ENCODE measurements at regions not wholly inside any gene's neighbourhood (a gene's known extent, or its start where the extent isn't known, plus 50 kb on each side); places are given as distances from the start of the nearest gene placed in this dataset.

DNA sequence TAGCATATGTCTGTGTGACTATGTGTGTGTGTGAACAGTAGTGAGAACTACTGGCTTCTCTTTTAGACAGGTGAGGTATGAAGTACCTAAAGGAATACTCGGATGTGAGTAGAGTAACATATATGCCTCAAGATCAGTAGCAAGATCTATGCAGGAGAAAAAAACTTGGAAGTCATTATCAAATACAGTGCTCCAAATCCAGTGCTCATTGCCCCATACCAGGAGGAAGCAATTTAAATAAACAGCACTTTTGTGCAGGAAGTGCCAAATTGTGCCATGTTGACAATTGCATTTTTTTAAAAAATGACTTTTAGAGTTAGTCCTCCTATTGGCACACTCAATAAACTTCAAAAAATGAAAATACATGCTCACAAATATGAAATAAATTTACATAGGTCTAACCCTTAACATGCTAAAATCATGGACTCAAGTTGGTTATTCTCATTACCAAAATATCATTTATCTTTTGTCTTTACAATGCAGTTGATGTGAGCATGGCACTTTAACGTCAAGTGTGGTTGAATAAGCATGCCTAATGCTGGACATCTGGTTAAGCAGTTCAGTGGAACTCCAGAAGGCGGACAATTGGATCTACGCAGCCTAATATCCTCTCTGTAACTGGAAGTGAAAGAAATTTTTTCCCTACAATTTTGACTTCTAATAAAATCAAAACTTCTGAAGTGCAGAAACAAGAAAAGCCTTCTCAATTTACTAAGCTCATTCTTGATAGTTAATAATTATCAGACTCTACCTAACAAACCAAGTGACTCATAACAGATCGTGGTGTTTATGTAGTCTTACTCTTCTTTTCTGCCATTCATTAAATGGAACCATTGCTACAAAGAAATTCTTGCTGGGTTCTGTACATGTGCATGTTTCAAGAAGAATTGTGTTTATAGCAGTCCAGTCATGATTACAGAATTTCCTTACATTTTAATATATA is 195.2 kb downstream of the MDFIC start:
- in situ Hi-C loops (cut with HindIII; ENCODE audit: low pct_unique_long_range_greater_than_20kb, low sequenced_read_pairs): no loop called here
- DNase-seq (ENCODE audit: low read depth): peak; percentile 67

DNA sequence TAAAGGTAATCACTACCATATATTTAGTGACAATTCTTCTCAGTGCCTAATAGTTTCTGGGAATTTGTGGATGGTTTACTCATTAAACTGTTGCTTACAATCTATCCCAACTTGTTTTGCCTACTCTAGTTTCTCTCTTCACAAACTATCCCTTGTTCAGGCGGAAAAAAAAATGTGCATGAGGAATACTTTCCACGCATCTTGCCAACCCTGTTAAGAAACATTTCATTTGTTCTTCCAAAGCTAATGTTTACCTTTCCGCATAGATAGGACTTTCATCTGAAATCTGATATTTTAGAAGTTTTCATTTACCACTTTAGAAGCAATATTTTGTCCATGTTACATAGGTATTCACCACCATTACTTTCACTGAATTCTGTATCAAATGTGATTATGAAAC is 191.9 kb downstream of the MDFIC start:
- no peak for DNase-seq (ENCODE audit: low read depth)

GRCh38 chr7:115113131-115113530 is 191.2 kb downstream of the MDFIC start:
- no peak for DNase-seq (ENCODE audit: low read depth)
- in situ Hi-C loops (cut with HindIII; ENCODE audit: low pct_unique_long_range_greater_than_20kb, low sequenced_read_pairs): no loop called here

More for the DNA sequence above, 191.9 kb downstream of the MDFIC start:
- in situ Hi-C loops (cut with HindIII; ENCODE audit: low pct_unique_long_range_greater_than_20kb, low sequenced_read_pairs): no loop called here

DNA sequence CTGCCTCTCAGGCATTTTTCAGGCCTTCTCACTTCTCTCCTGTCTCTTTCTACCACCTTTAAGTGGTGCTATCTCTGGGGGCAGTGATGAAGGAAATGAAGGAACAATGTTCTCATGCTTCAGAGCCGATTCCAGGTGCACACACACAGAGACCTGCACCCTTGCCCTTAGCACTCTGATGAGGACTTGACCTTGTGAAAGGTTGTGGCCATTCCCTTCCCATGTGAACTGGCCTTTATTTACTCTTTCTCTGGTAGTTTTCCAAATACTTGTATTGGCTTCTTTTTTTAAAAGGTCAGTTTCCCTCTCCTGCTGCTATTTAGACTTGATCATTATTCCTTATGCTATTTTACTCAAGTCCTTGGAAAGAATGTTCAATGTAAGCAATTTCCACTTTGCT is 188.6 kb downstream of the MDFIC start:
- in situ Hi-C loops (cut with HindIII; ENCODE audit: low pct_unique_long_range_greater_than_20kb, low sequenced_read_pairs): no loop called here
- DNase-seq (ENCODE audit: low read depth): no peak

- no peak for DNase-seq (ENCODE audit: low read depth)
- in situ Hi-C loops (cut with HindIII; ENCODE audit: low pct_unique_long_range_greater_than_20kb, low sequenced_read_pairs): no loop called here
These were observed 184.4 kb downstream of the MDFIC start for GRCh38 chr7:115106316-115106715.

DNA sequence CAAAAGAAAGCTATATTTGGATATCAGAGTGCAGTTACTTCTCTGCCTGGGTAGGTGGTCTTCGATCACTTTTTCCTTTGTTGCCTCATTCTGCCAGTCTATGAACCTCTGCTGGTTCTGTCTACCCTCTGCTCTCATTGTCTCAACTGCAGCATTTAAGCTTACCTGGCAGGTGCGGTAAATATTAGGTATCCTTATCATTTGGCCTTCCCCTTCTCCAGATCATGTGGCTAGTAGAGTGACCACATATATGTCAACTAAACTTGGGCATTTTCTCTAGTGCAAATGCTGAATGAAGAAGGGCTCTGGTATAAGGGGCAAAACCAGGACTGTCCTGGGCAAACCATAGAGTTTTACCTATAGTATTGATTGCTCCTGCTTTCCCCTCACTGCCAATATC is 180.8 kb downstream of the MDFIC start:
- in situ Hi-C loops (cut with HindIII; ENCODE audit: low pct_unique_long_range_greater_than_20kb, low sequenced_read_pairs): no loop called here
- DNase-seq (ENCODE audit: low read depth): no peak

DNA sequence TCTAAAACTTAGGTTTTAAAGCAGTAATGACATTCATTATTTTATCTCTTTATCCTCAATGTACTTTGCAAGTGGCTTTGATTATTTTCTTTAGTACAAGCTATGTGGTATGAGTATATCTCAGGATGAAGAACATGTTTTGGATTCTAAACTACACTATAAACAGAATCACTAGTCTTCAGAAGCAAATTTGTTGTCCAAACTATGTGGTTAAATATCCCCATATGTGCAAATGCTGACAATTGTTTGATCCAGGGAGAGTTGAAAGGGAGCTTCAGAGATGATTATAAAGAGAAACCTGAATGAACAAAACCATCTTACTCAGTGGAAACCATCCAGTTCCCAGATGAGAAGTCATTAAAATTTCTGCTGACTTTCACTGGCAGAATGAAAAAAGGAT is 179.3 kb downstream of the MDFIC start:
- DNase-seq (ENCODE audit: low read depth): no peak
- in situ Hi-C loops (cut with HindIII; ENCODE audit: low pct_unique_long_range_greater_than_20kb, low sequenced_read_pairs): no loop called here

DNA sequence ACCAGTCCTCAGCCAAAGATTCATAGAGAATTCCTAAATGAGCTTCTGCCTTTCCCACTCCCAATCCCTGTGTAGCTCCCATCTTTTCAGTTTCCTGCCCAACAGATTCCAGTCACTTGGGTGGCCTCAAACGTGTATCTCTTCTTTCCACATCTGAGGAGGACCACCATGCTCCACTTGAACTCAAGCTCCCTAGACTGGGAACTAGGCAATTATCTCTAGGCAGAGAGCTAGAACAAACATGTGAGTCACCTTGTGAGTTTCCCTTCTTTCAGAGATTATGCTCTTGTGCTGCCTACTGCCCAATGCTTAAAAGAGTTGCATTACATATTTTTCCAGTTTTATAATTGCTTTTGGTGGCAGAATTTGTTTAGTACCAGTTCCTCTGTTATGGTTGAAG is 178.0 kb downstream of the MDFIC start:
- DNase-seq (ENCODE audit: low read depth): peak; percentile 55
- in situ Hi-C loops (cut with HindIII; ENCODE audit: low pct_unique_long_range_greater_than_20kb, low sequenced_read_pairs): no loop called here

- in situ Hi-C loops (cut with HindIII; ENCODE audit: low pct_unique_long_range_greater_than_20kb, low sequenced_read_pairs): no loop called here
- DNase-seq (ENCODE audit: low read depth): peak; percentile 56
These were observed 175.3 kb downstream of the MDFIC start for GRCh38 chr7:115097175-115097671.

DNA sequence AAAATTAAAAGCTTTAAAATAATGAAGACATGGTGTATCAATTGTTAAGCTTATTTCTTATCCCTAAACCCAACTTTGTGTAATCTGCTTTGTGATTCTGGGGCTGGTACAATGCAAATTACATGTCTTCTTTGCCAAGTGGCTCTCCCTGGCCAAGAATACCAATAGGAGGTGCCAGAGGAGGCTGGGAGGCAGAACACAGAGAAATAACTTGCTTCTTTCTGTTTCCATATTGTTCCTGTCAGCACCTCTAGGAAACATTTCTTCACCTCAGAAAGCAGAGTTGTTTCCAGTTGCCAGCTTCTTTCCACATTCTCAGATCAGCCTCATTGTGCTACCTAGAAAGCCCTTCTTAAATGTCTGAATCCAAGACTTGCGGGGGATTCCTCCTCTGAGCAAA is 174.4 kb downstream of the MDFIC start:
- DNase-seq (ENCODE audit: low read depth): no peak
- in situ Hi-C loops (cut with HindIII; ENCODE audit: low pct_unique_long_range_greater_than_20kb, low sequenced_read_pairs): no loop called here

DNA sequence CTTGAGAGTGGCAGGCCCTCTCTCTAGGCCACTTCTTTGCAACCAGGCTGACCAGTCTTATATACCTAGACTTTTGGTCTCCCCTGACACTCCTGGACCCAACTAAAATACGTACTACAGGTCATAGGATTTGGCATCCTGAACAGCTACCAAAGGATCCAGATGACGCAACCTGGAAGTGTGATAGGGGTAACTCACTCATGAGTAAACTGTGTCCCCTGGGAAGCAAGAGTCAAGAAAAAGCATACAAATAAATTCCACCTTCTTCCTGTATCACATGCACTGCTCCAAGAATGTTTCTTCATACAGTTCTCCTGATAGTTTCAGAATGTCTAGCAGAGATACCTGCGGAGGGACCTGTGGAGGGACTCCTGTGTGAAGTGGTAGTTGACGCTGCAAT is 172.3 kb downstream of the MDFIC start:
- in situ Hi-C loops (cut with HindIII; ENCODE audit: low pct_unique_long_range_greater_than_20kb, low sequenced_read_pairs): no loop called here
- no peak for DNase-seq (ENCODE audit: low read depth)

DNA sequence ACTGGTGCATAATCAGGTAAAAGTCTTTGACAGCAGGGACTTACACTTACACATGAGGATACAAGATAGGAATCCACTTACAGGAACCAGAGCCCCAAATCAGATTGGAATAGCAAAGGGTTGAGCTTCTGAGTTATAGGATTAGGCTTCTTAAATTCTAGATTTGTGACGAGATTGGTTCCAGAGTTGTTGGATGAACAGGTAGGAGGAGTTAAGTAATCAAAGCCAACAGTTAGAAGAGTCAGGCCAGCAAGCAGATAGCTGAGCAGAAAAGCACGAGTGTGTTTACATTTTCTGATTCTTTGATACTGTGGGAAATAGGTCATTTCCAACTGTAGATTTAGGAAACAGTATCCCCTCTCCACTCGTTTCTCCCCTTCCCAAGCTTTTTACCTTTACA is 167.0 kb downstream of the MDFIC start:
- in situ Hi-C loops (cut with HindIII; ENCODE audit: low pct_unique_long_range_greater_than_20kb, low sequenced_read_pairs): no loop called here
- DNase-seq (ENCODE audit: low read depth): no peak

DNA sequence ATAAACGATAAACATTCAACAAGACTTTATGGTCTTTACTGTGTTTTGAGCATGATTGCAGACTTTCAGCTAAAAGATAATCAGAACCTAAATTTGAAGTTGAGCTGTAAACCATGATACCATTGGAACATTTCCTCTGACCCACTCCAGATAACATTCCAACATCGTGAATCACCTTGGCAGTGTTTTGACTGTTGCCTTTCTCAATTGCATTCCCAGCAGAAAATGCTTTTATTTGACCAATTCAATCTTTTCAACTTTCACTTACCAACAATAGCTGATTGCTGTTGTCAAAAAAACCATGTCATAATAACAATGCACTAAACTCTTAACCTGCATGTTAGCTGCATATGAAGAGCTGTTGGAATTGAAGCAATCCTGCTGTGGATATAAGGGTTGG is 165.5 kb downstream of the MDFIC start:
- peak; percentile 42 for DNase-seq (ENCODE audit: low read depth)

GRCh38 chr7:115086146-115086841 is 164.4 kb downstream of the MDFIC start:
- DNase-seq (ENCODE audit: low read depth): no peak
- in situ Hi-C loops (cut with HindIII; ENCODE audit: low pct_unique_long_range_greater_than_20kb, low sequenced_read_pairs): no loop called here

More for the DNA sequence above, 165.5 kb downstream of the MDFIC start:
- in situ Hi-C loops (cut with HindIII; ENCODE audit: low pct_unique_long_range_greater_than_20kb, low sequenced_read_pairs): no loop called here

- in situ Hi-C loops (cut with HindIII; ENCODE audit: low pct_unique_long_range_greater_than_20kb, low sequenced_read_pairs): no loop called here
- DNase-seq (ENCODE audit: low read depth): no peak
These were observed 163.5 kb downstream of the MDFIC start for GRCh38 chr7:115085421-115085820.

DNA sequence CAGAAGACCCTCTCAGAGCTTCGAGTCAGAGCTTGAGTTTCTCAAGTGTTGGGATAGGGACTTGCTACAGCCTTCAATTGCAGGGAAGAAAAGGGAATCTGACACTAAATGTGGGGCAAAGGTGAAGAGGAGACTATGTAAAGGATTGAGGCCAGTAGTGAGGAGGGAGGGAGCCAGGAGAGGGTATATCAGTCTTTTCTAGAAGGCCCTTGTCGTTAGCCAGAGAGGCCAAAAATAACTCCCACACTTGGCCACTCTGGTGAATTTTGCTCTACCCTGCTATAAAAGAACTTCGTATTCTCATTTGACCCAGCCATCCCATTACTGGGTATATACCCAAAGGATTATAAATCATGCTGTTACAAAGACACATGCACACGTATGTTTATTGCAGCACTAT is 162.0 kb downstream of the MDFIC start:
- no peak for DNase-seq (ENCODE audit: low read depth)
- in situ Hi-C loops (cut with HindIII; ENCODE audit: low pct_unique_long_range_greater_than_20kb, low sequenced_read_pairs): no loop called here

DNA sequence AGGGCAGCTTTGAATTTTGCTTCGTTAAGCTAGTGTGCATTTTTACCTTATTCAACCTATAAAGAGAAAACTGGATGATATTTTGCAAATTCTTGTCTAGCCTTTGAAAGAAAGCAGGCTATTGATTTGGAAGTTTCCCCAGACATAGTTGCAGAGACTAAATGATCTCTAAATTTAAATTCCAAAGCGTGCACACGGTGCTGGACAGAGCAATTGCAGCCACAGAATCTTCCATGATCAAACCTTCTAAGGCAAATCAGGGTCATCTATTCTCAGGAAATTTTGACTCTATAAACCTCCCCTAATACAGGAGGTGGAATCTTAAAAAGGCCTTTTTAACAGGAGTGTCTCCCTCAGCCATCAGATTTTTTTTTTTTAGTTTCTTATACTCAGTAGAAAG is 159.9 kb downstream of the MDFIC start:
- in situ Hi-C loops (cut with HindIII; ENCODE audit: low pct_unique_long_range_greater_than_20kb, low sequenced_read_pairs): no loop called here
- DNase-seq (ENCODE audit: low read depth): no peak

- in situ Hi-C loops (cut with HindIII; ENCODE audit: low pct_unique_long_range_greater_than_20kb, low sequenced_read_pairs): no loop called here
These were observed 157.0 kb downstream of the MDFIC start for GRCh38 chr7:115078851-115079250.

GRCh38 chr7:115078386-115078785 is 156.5 kb downstream of the MDFIC start:
- DNase-seq (ENCODE audit: low read depth): no peak
- in situ Hi-C loops (cut with HindIII; ENCODE audit: low pct_unique_long_range_greater_than_20kb, low sequenced_read_pairs): no loop called here

More at GRCh38 chr7:115078851-115079250, 157.0 kb downstream of the MDFIC start:
- DNase-seq (ENCODE audit: low read depth): no peak
